NCI-H774 (cell line): ENCODE measurements at regions not wholly inside any gene's neighbourhood (a gene's known extent, or its start where the extent isn't known, plus 50 kb on each side); places are given as distances from the start of the nearest gene placed in this dataset.
"Not testable (repeated sequence)": the region's sequence is repeated elsewhere in the genome, so short reads cannot be mapped to it uniquely, and the experiment has no call there.

Experiments used
- DNase-seq: peaks from one replicate; lab custom pipeline; 2025; lab: John Stamatoyannopoulos, UW

DNA sequence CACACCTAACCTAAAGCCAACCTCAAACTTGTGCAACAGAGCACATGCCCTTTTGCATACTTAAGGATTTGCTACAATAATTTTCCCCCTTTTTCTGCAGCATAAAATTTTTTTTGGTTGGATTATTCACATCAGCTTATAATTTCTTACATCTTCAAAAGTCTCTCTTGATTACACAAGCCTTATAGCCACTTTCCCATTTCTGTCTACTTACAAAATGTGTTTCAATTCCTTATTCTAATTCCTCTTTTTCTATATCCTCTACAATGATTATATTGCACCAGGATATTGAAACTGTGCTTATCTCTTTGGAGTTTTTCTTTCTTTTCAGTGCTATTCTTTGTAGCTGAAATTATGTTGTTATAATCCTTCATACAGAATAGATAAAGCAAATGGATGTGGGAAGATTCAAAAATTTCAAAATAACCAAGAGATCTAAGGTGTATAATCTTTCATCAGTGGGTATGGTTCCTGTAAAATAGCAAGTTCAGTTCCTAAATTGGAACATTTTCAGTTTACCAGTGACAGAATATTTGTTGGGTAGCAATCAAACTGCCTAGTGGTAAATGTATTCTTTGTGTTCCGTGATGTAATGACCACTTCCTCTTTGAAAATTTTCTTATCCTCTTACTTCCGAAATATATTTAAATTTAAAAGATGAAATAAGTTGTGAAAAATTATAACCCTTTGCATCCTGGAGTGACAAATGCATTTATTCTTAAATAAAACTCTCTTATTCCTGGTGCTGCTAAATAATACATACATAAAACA is 386.8 kb upstream of the CHD1 start:
- DNase-seq, result no peak

DNA sequence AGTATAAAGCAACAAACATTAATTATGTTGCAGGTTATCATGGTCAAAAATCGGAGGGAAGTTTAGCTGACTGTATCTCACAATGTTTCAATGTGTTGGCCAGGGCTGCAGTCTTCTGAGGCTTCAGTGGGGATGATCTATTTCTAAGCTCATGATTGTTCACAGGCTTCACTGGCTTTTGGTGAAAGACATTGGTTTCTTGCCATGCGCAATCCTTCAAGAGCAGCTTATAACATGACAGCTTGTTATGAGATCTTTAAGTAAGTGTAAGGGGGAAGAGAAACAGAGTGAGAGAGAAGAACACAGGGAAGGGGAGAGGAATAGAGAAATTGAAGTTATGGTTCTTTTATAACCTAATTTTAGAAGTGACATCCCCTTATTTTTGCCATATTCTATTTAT is 385.9 kb upstream of the CHD1 start:
- DNase-seq, result no peak

DNA sequence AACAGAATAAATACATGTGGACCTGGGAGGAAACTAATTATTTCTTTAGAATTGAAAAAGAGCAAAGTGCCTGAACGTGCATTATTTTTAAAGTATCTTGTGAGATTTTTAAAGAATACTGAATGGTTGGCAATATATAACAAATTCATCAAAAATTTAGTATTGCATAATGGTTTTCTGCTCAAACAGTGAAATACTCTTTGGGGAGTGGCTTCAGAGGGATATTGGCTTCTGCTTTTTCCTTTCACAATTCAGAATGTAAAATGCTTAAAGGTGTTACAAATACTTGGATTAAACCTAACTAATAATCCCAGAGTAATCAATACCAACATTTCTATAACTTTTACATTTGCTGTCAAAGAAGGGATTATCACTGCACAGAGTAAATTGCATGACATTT is 379.3 kb upstream of the CHD1 start:
- no peak for DNase-seq

DNA sequence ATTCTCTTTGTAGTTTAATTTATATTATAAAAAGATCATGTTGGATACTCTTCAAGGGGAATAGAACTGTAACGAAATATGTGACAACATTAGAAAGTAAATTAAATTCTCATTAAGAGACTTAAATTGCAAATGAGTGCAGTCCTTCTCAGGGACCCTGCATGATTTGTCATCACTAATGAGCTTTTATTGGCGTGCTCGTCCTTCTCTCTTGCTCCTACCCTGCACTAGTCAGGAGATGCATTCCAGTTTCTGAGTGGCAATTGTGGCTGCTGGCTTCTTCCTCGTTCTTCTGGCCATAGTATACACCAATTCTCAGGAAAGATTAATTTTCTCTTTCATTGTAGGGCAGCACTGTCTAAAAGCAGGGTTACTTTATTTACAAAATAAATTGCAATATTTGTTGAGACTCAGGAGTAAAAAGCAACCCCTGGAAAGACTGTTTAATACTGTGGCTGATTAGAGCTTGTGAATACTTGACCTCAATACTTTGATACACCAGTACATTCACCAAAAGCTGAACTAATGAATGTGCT is 376.3 kb upstream of the CHD1 start:
- DNase-seq, result peak; percentile 35

DNA sequence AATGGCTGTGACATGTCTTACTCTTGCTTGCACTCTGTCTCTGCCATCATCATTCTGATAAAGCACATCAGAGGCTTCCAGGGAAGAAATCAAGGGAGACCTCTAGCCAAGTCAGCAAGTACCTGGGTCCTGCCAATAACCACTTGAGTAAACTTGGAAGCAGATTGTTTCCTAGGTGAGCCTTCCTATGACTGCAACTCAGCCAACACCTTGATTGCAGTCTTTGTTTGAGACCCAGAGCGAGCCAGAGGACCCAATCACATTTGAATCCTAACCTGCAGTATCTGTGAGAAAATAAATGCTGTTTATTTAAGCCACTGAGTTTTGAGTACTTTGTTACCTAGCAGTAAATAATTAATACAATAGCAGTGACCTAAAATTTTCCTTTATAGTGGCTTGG is 356.8 kb upstream of the CHD1 start:
- peak; percentile 10 for DNase-seq

DNA sequence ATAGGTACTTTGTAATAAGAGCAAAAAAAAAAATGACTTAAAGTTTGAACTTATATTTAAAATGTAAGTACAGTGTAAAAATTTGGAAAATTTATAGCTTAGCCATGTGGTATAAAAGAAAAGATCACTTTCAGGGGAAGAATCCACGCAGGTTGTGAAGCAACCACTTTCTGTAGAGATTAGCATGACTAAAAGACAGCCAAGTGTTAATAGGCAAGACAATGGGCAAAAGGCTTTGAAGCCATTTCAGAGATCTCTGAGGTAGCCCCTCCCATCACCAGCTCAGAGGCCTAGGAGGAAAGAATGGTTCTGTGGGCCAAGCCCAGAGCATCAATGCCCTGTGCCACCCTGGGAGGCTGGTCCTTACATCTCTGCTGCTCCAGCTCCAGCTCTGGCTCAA is 346.3 kb upstream of the CHD1 start:
- no peak for DNase-seq

DNA sequence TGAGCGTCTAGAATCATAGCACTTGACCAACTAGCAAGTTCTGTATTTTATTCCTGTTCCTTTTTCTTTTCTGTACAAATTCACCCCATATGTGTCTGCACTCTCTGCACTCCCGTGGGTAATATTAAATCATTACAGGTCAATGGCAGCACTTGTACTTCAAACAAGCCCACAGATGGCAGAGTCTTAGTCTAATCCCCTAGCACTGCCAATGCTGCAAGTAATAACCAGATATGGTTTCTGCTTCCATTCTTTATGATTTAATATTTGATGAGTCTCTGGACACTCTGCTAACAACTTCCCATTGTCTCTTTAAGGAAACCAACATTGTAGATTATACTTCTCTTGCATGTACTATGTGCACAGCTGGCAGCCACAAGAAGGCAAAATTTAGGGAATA is 343.8 kb upstream of the CHD1 start:
- DNase-seq, result no peak

DNA sequence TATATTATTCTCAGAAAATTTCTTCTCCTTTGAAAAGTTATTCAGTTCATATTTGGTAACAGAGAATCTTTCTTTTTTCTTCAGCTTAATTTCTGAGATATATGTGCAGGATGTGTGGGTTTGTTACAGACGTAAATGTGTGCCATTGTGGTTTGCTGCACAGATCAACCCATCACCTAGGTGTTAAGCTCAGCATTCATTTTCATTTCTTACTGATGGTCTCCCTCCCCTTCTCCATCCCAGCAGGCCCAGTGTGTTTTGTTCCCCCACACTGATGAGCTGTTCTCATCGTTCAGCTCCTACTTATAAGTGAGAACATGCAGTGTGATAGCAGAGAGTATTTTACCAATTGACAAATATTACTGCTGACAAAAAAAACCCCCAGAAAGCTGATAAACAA is 330.0 kb upstream of the CHD1 start:
- no peak for DNase-seq

DNA sequence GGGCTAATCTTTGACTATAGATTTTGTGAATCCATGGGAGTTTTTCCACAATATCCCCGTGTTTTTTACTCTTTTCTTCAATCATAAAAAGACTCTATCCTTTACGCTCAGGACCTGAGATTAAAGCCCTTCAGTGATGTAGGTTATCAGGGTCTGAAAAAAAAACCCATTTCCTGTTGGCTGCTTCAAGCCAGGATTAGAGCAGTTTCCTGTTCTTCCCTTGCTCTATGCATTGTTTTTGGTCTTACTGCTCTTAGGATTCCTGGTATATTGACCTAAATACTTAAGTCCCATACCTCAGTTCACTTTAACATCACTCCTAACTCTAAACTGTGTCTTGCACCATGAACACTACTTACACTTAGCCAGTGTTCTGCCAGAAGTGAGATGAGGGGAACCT is 319.3 kb upstream of the CHD1 start:
- no peak for DNase-seq

DNA sequence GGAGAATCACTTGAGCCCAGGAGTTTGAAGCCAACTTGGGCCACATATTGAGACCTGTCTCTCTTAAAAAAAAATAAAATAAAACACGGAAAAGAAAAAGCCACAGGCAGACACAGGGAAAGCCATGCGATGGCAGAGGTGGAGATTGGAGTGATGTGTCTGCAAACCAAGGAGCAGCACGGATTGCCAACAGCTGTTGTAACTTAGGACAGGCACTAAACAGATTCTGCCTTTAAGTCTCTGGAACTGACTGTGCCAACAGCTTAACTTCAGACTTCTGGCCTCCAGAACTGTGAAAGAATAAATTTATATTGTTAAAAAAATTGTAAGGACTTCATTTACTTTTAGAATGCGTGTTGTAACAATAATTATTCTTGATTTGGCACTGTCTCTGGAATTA is 318.5 kb upstream of the CHD1 start:
- no peak for DNase-seq

DNA sequence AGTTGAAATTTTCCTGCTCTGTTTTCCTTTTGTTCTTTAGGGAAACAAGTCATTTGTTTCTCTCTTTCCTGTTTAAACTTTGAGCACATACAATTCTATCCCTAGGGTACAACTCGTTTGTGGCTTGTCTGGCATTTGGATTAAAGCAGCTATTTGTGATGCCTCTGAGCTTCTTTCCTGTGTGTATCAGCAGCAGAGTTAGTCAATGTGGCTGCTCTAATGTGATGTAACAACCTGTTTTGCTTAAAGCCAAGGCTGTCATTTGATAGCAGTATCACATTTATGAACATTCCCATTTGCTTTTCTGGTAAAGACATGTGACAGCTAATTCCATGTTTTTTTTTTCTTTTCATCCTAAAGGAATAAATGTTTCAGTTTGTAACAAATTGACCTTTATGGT is 314.3 kb upstream of the CHD1 start:
- DNase-seq, result no peak

DNA sequence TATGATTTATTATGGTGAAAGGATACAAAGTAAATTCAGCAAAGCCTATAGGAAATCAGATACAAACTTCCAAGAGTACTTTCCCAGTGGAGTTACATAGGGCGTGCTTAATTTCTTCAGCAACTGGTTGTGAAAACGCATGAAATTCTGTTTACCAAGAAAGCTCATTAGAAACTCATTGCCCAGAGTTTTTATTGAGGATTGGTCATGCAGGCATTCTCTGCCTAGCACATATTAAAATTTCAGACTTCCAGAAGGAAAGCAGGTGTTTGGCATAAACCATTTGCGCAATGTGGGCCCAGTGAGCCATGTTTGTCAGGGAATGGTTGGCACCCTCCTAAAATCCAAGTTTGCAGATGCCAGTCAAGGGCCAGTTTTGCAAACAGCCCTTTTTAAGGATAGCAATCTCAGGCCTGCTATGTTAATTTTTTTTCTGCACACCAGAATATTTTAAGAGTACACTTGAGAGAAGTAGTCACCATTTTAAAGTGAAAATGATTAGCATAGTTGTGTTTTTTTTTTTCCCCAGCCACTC is 311.1 kb upstream of the CHD1 start:
- no peak for DNase-seq

DNA sequence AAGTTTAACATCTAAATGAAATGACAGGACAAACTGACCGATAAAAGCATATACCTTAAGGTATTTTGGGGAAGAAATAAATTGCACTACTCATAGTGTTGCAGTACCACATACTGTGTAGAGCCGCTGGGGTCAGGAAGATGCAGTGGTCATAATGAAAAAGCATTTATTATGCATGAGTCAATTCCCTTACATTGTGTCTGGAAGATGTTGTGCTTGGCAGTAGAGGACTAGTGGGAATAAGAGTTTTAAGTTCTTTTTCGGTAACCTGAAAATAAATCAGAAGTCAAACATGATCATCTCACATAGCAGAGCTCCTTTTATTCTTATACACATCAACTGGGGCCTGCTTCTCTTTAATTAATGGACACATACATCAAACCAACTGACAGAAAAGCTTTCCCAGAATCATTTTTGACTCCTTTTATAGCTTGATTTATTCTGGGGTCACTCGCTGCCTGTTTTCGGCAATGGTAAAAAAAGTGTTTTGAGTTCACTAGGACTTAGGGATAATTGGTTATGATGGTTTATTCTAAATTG is 262.5 kb upstream of the CHD1 start:
- DNase-seq, result no peak

DNA sequence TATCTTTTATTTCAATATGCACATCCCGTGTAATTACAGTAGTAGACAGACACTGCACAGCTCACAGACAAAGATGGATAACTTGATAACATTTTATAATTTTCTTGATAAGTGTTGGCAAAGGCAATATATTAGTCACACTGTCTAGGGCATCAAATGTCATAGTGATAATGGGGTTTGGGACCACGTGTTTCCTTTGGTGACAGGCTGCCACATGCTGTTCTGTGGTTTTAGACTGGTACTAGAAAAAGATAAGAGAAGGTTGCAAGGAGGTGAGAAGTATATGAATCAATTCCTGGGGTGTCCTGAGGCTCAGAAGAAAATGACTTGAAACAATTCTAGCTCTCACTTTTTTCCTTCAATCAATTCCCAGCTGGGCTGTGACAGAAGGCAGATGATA is 258.8 kb upstream of the CHD1 start:
- DNase-seq, result no peak

DNA sequence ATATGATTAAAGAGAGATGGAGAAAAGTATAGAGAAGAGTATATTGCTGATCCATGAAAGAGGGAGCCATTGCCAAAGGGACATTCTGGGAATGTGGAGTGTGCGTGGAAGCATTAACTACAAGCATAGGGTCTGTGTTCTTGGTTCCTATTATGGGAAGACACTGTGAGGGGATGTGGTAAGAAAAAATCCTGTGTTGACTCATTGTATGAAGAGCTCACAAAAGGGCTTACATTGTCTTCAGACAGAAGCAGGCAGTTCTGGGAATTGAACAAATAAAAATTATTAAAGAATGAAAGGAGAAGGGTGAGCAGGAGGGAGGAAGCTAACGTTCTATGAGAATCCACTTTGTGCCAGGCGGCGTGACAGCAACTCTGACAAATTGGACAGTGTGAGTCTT is 250.4 kb upstream of the CHD1 start:
- DNase-seq, result no peak

DNA sequence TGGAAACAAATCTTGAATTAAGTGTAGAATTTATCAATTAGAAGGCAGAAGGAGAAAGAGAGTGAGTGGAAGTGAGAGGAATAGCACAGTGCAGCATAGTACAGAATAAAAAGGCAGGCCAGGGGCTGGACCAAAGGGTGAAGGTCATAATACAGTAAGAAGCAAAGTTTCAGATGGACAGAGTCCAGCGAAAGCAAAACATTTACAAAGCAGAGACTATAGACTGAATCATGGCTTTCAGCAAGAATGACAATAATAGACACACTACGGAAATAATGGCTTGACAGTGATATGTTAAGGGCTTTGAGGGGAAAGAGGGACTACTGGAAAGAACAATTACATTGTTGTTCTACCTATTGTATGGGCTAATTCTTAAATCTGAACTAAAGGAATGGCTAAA is 249.0 kb upstream of the CHD1 start:
- DNase-seq, result no peak

DNA sequence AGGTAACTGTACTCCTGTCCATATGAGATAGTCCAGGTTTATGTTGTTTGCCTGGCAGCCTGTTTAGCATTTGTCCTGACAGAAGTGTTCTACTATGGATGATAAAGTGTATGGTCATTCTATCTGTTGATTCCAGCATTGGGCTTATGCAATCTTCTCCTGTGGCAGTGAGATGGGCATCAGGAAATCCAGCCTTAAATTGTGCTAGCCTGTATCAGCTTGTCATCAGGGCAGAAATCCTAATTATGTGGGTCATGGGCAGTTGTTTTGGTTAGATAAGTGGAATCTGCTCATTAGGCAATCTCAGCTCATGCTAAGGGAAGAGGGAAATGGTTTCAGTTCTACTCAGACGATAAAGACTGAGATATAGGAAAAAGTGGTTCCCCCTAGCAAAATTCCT is 247.4 kb upstream of the CHD1 start:
- DNase-seq, result no peak

DNA sequence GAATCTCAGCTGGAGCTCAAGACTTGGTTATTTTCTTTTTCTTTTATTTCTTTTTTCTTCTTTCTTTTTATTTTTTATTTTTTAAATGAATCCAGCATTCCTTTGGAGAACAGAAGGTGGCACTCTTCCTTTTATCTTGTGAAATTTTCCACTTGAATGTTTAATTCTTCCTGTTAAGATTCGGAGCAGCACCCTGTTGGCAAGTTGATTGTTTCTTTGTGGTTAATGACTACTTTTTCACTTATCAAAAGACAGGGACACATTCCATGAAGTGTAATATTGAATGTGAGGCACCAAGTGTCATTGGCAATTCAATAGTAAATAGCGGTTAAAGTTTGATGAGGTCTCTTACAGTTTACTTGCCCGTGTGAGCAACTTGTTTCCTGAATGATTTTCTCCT is 240.5 kb upstream of the CHD1 start:
- no peak for DNase-seq

DNA sequence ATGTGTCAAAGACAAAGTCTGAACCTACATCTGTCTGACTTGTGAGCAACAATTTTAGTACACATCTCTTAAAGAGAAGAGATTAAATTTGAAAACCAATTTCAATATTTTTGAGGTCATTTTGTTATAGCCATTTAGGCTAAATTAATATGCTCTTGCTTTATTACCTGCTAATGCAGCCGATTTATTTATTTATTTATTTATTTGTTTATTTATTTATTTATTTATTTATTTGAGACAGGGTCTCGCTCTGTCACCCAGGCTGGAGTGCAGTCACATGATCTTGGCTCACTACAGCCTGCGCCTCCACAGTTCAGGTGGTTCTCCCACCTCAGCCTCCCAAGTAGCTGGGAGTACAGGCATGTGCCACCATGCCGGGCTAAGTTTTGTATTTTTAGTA is 232.7 kb upstream of the CHD1 start:
- DNase-seq, result not testable (repeated sequence)

DNA sequence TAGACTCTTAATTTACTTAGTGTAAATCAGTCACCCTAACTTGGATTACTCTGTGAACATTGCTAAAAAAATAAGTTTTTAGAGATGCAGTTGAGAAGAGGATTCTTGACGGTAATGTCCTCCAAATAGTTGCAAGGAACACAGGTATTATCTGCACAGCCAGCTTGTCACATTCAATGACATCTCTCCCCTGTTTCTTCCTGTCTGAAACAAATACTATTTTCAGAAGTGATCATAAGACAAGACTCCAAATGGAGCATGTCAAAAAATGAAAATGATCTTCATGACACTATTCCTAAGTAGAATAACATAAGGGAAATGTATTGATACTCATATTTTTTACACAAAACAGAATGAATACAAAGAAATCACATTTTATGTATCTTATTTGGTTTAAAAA is 227.9 kb upstream of the CHD1 start:
- no peak for DNase-seq

DNA sequence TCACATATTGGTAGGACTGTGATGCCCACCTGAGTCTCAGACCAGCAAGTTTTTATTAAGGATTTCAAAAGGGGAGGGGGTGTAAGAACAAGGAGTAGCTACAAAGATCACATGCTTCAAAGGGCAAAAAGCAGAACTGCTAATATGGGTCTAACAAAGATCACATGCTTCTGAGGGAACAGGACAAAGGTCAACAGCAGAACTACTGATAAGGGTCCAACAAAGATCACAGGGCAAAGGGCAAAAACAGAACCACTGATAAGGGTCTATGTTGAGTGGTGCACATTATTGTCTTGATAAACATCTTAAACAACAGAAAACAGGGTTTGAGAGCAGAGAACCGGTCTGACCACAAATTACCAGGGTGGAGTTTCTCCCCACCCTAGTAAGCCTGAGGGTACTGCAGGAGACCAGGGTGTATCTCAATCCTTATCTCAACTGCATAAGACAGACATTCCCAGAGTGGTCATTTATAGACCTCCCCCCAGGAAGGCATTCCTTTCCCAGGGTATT is 214.5 kb upstream of the CHD1 start:
- not testable (repeated sequence) for DNase-seq

DNA sequence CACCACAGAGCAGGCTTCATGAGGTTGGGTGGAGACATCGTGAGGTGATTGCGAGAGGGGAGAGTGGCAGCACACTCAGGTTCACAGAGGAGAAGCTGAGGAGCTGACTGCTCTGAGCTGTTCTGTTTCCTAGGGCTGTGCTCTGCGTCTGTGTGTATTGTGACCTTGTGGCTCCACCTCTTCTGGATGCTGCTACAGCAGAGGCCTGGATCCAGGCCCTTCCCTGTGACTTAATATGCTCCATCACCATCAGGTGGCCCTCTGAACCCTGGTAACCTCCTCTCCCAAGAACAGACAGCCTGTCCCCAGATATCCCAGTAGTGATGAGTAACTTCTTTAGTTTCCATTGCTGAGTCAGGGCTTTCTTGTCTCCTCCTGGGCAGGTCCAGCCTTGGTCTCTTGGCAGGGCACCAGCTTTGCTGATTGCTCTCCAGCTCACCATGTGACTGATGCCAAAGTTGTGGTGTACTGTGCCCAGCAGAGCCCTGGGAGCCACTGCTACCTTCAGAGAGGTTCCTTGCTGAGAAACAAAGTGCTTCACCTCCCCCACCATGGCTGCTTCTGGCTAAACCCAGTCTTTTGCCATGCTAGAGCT is 212.8 kb upstream of the CHD1 start:
- no peak for DNase-seq

DNA sequence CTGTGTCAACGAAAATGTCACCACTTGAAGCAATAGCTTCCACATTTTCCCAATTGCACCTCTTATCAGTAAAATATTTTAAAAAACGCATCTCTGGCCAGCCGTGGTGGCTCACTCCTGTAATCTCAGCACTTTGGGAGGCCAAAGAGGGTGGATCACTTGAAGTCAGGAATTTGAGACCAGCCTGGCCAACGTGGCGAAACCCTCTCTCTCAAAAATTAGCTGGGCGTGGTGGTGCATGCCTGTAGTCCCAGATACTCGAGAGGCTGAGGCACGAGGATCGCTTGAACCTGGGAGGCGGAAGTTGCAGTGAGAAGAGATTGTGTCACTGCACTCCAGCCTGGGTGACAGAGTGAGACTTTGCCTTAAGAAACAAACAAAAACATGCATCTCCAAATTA is 210.1 kb upstream of the CHD1 start:
- DNase-seq, result no peak
